ENCODE measurements at regions not wholly inside any gene's neighbourhood (a gene's known extent, or its start where the extent isn't known, plus 50 kb on each side); places are given as distances from the start of the nearest gene placed in this dataset.

- TF ChIP-seq ATF3 (IDR thresholded peaks at IDR 0.05), result no peak
- TF ChIP-seq YY1 (IDR thresholded peaks at IDR 0.05), result no peak
- peak in 1 of 2 donors; percentile 60 for TF ChIP-seq HNF4A (conservative IDR thresholded peaks at IDR 0.05)
- TF ChIP-seq FOXA1 (IDR thresholded peaks at IDR 0.05), result no peak
Measured at GRCh38 chr3:109640146-109640652, 302.9 kb upstream of the DPPA4 start (continued).

- no peak overlapping the region for H3K9ac ChIP-seq (ENCODE audit: low read depth in 1 of 2, low read length in 2 of 2)
- H3K27me3 ChIP-seq (ENCODE audit: control insufficient read depth in 4 of 4, insufficient read depth in 4 of 4, low read length in 3 of 4), result no peaks in the 10 kb centered on the region
- TF ChIP-seq FOXA2 (IDR thresholded peaks at IDR 0.05) (no peak), REST (IDR thresholded peaks at IDR 0.05) (no peak)
- no peak overlapping the region for H3K27ac ChIP-seq (ENCODE audit: low read depth in 1 of 2, low read length in 2 of 2)
- no peaks in the 10 kb centered on the region for H3K4me1 ChIP-seq (ENCODE audit: control insufficient read depth in 4 of 4, insufficient read depth in 4 of 4, low read length in 3 of 4)
- H3K36me3 ChIP-seq (ENCODE audit: control insufficient read depth in 4 of 4, insufficient read depth in 3 of 4, low read depth in 1 of 4, low read length in 3 of 4), result no peaks in the 10 kb centered on the region
- WGBS, result 90% methylated on average over 1 of the region's 1 CpG
- H3K4me3 ChIP-seq (ENCODE audit: low read depth in 1 of 3, low read length in 3 of 3), result no peak overlapping the region
- H3K9me3 ChIP-seq (ENCODE audit: control insufficient read depth in 4 of 4, low read length in 3 of 4), result no peaks in the 10 kb centered on the region
- DNase-seq (ENCODE audit: low spot score), result no peak
Measured at GRCh38 chr3:109642025-109642424, 304.7 kb upstream of the DPPA4 start.

DNA sequence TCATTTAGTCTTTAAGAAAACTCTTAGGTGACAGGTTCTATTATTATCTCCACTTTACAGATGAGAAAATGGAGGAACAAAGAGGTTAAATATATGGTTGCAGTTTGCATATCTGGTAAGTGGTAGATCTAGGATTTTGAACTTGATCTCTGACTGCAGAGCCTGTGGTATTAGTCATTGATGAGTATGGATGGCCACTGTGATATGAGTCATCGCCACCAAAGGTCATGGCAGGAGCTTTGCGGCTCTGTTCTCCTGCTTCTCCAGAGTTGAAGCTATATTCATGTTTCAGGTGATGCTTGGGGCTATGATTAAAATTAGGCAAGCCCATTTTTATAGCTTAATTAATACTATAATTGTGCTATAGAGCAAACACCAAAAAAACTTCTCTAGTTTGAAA lies 306.2 kb upstream of the DPPA4 start:
- TF ChIP-seq HNF4G (IDR thresholded peaks at IDR 0.05), result no peak
- TF ChIP-seq RAD21 (IDR thresholded peaks at IDR 0.05), result no peak
- TF ChIP-seq TAF1 (conservative IDR thresholded peaks at IDR 0.05), result no peak
- TF ChIP-seq YY1 (IDR thresholded peaks at IDR 0.05), result no peak
- TF ChIP-seq FOXA2 (IDR thresholded peaks at IDR 0.05), result no peak
- TF ChIP-seq RXRA (IDR thresholded peaks at IDR 0.05), result no peak
- no peak for TF ChIP-seq ATF3 (IDR thresholded peaks at IDR 0.05)
- no peak for TF ChIP-seq JUND (IDR thresholded peaks at IDR 0.05)
- TF ChIP-seq MAX (IDR thresholded peaks at IDR 0.05), result no peak
- TF ChIP-seq HNF4A (conservative IDR thresholded peaks at IDR 0.05), result no peak
- TF ChIP-seq ZBTB33 (IDR thresholded peaks at IDR 0.05), result no peak
- no peak for TF ChIP-seq GABPA (IDR thresholded peaks at IDR 0.05 in 1 of 2, conservative IDR thresholded peaks at IDR 0.05 in 1 of 2)
- TF ChIP-seq EGR1 (IDR thresholded peaks at IDR 0.05; ENCODE audit: low read depth in 2 of 2), result no peak
- no peak for TF ChIP-seq NR2F2 (IDR thresholded peaks at IDR 0.05)
- no peak for TF ChIP-seq CTCF (IDR thresholded peaks at IDR 0.05; ENCODE audit: low read depth, low read length, missing input control)
- no peak for TF ChIP-seq FOXA1 (IDR thresholded peaks at IDR 0.05)
- Histone ChIP-seq H3K4me3 (ENCODE audit: low read depth in 1 of 3, low read length in 3 of 3) (no peak overlapping the region), H3K36me3 (ENCODE audit: control insufficient read depth in 4 of 4, insufficient read depth in 3 of 4, low read depth in 1 of 4, low read length in 3 of 4) (no peaks in the 10 kb centered on the region), H3K9me3 (ENCODE audit: control insufficient read depth in 4 of 4, low read length in 3 of 4) (no peaks in the 10 kb centered on the region), H3K9ac (ENCODE audit: low read depth in 1 of 2, low read length in 2 of 2) (no peak overlapping the region), H3K27ac (ENCODE audit: low read depth in 1 of 2, low read length in 2 of 2) (no peak overlapping the region), H3K4me1 (ENCODE audit: control insufficient read depth in 4 of 4, insufficient read depth in 4 of 4, low read length in 3 of 4) (no peaks in the 10 kb centered on the region), H3K27me3 (ENCODE audit: control insufficient read depth in 4 of 4, insufficient read depth in 4 of 4, low read length in 3 of 4) (no peaks in the 10 kb centered on the region)
- WGBS, result 71% methylated on average over 2 of the region's 2 CpGs
- DNase-seq (ENCODE audit: low spot score), result no peak
